B cell (primary cell): ENCODE measurements at regions not wholly inside any gene's neighbourhood (a gene's known extent, or its start where the extent isn't known, plus 50 kb on each side); places are given as distances from the start of the nearest gene placed in this dataset.

ENCODE experiments used
- EZH2 ChIP-seq: IDR thresholded peaks from 2 replicates; pipeline ENCODE4 v1.6.1; 2012; ENCODE audit warnings: borderline replicate concordance, low read depth, mild to moderate bottlenecking, moderate library complexity, low read length; ENCODE audit not compliant: insufficient read depth, poor library complexity, severe bottlenecking
- TF ChIP-seq, protein P1 (sequence below): fragments of 200-600 bp; IDR thresholded peaks from one replicate; pipeline ENCODE4 v1.8.0; 2022; ENCODE audit warnings: antibody characterized with exemption, mild to moderate bottlenecking

- TF ChIP-seq, protein P1, sequence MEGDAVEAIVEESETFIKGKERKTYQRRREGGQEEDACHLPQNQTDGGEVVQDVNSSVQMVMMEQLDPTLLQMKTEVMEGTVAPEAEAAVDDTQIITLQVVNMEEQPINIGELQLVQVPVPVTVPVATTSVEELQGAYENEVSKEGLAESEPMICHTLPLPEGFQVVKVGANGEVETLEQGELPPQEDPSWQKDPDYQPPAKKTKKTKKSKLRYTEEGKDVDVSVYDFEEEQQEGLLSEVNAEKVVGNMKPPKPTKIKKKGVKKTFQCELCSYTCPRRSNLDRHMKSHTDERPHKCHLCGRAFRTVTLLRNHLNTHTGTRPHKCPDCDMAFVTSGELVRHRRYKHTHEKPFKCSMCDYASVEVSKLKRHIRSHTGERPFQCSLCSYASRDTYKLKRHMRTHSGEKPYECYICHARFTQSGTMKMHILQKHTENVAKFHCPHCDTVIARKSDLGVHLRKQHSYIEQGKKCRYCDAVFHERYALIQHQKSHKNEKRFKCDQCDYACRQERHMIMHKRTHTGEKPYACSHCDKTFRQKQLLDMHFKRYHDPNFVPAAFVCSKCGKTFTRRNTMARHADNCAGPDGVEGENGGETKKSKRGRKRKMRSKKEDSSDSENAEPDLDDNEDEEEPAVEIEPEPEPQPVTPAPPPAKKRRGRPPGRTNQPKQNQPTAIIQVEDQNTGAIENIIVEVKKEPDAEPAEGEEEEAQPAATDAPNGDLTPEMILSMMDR, result no peak
- TF ChIP-seq EZH2, result no peak
Observed at GRCh38 chr12:33759279-33759678, 263.0 kb upstream of the ALG10 start.
